Liver (tissue), 7 donors: ENCODE measurements at regions not wholly inside any gene's neighbourhood (a gene's known extent, or its start where the extent isn't known, plus 50 kb on each side); places are given as distances from the start of the nearest gene placed in this dataset.

ENCODE experiments used
- DNase-seq: peaks from one replicate; pipeline ENCODE4 v3.0.0-alpha.2; 2017; ENCODE audit warnings: low spot score
- H3K27ac ChIP-seq, 2 donors: one replicate each; pipeline ENCODE4 v1.7.0; 2013; ENCODE audit warnings: inconsistent platforms in 2 of 2, low read length in 2 of 2, control low read depth in 1 of 2, low read depth in 1 of 2, mild to moderate bottlenecking in 1 of 2
- H3K27me3 ChIP-seq, 4 donors: one replicate each; pipeline versions ENCODE4 v1.6.1 to v1.7.0; 2013; ENCODE audit warnings: low read length in 3 of 4, inconsistent platforms in 1 of 4, mild to moderate bottlenecking in 1 of 4, moderate library complexity in 1 of 4; ENCODE audit not compliant: control insufficient read depth in 4 of 4, insufficient read depth in 4 of 4
- H3K36me3 ChIP-seq, 4 donors: one replicate each; pipeline versions ENCODE4 v1.6.1 to v1.7.0; 2013; ENCODE audit warnings: low read length in 3 of 4, mild to moderate bottlenecking in 3 of 4, low read depth in 1 of 4, moderate library complexity in 1 of 4; ENCODE audit not compliant: control insufficient read depth in 4 of 4, insufficient read depth in 3 of 4
- H3K4me1 ChIP-seq, 4 donors: one replicate each; pipeline versions ENCODE4 v1.6.1 to v1.7.0; 2013; ENCODE audit warnings: low read length in 3 of 4, mild to moderate bottlenecking in 3 of 4, moderate library complexity in 1 of 4; ENCODE audit not compliant: control insufficient read depth in 4 of 4, insufficient read depth in 4 of 4
- H3K4me3 ChIP-seq, 3 donors: one replicate each; pipeline versions ENCODE4 v1.6.1 to v1.7.0; 2013; ENCODE audit warnings: low read length in 3 of 3, control low read depth in 1 of 3, low read depth in 1 of 3, mild to moderate bottlenecking in 1 of 3
- H3K9ac ChIP-seq, 2 donors: one replicate each; pipeline ENCODE4 v1.7.0; 2013; ENCODE audit warnings: low read length in 2 of 2, mild to moderate bottlenecking in 2 of 2, moderate library complexity in 2 of 2, control low read depth in 1 of 2, low read depth in 1 of 2
- H3K9me3 ChIP-seq, 4 donors: one replicate each; pipeline versions ENCODE4 v1.6.1 to v1.7.0; 2013; ENCODE audit warnings: low read length in 3 of 4; ENCODE audit not compliant: control insufficient read depth in 4 of 4
- FOXA1 ChIP-seq: IDR thresholded peaks from 2 replicates; pipeline ENCODE4 v1.6.1; 2016; ENCODE audit warnings: antibody characterized with exemption
- FOXA2 ChIP-seq: IDR thresholded peaks from 2 replicates; pipeline ENCODE4 v1.6.1; 2016; ENCODE audit warnings: antibody characterized with exemption
- GABPA ChIP-seq, 2 donors: IDR thresholded peaks in 1 of 2; conservative IDR thresholded peaks in 1 of 2; 2 replicates each; pipeline ENCODE4 v1.6.1; 2016; ENCODE audit warnings: antibody characterized with exemption in 2 of 2, mild to moderate bottlenecking in 1 of 2, moderate library complexity in 1 of 2
- HNF4A ChIP-seq, 2 donors: conservative IDR thresholded peaks; 2 replicates each; pipeline ENCODE4 v1.6.1; 2016; ENCODE audit warnings: antibody characterized with exemption in 2 of 2, mild to moderate bottlenecking in 2 of 2
- HNF4G ChIP-seq: IDR thresholded peaks from 2 replicates; pipeline ENCODE4 v1.6.1; 2016; ENCODE audit warnings: antibody characterized with exemption
- JUND ChIP-seq, 2 donors: IDR thresholded peaks; 2 replicates each; pipeline ENCODE4 v1.6.1; 2016; ENCODE audit warnings: antibody characterized with exemption in 2 of 2
- NR2F2 ChIP-seq: IDR thresholded peaks from 2 replicates; pipeline ENCODE4 v1.6.1; 2016; ENCODE audit warnings: antibody characterized with exemption
- RAD21 ChIP-seq, 2 donors: IDR thresholded peaks; 2 replicates each; pipeline ENCODE4 v1.6.1; 2016; ENCODE audit warnings: antibody characterized with exemption in 2 of 2, mild to moderate bottlenecking in 2 of 2
- RXRA ChIP-seq, 2 donors: IDR thresholded peaks; 2 replicates each; pipeline ENCODE4 v1.6.1; 2017 to 2018; ENCODE audit warnings: antibody characterized with exemption in 2 of 2, mild to moderate bottlenecking in 1 of 2
- TAF1 ChIP-seq: conservative IDR thresholded peaks from 2 replicates; pipeline ENCODE4 v1.6.1; 2016; ENCODE audit warnings: antibody characterized with exemption, mild to moderate bottlenecking
- YY1 ChIP-seq: IDR thresholded peaks from 2 replicates; pipeline ENCODE4 v1.6.1; 2016; ENCODE audit warnings: antibody characterized with exemption, mild to moderate bottlenecking
- WGBS: extraction: QIAGEN DNeasy Blood & Tissue Kit; methylation state at CpG from one replicate; pipeline ENCODE4 v1.1.7; 2013; 5-methylcytosine and 5-hydroxymethylcytosine counted together
- TF ChIP-seq, protein P1 (sequence below): IDR thresholded peaks from 2 replicates; pipeline ENCODE4 v1.6.1; 2016; ENCODE audit warnings: antibody characterized with exemption, mild to moderate bottlenecking
- TF ChIP-seq, protein P2 (sequence below): IDR thresholded peaks from 2 replicates; pipeline ENCODE4 v1.6.1; 2016; ENCODE audit warnings: antibody characterized with exemption
- donor health status: healthy.
- donor health status: healthy.
- donor health status: healthy.
- donor health status: healthy.

DNA sequence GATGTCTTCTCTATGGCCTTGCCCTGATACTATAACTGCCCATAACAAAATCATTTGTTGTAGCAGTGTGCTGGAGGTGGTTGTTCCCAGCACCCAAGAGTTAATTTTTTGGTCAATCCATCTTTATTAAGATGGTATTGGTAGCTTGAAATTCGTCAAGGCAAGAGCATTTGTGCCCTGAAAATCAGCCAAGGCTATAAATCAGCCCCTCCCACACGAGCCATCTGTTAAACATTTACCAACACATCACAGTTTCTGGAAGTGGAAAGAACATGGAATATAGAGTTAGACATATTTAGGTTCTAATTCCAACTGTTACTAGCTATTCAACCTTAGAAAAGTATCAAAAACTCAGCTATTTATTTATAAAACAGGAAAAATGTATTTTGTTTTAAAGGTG lies 888.4 kb upstream of the GJE1 start:
- 33% methylated on average over 2 of the region's 2 CpGs for WGBS
- no peak overlapping the region for H3K4me3 ChIP-seq
- no peaks in the 10 kb centered on the region for H3K36me3 ChIP-seq
- TF ChIP-seq NR2F2 = no peak
- TF ChIP-seq JUND (IDR thresholded peaks at IDR 0.05) = no peak
- no peak for TF ChIP-seq FOXA2
- TF ChIP-seq, protein P1, sequence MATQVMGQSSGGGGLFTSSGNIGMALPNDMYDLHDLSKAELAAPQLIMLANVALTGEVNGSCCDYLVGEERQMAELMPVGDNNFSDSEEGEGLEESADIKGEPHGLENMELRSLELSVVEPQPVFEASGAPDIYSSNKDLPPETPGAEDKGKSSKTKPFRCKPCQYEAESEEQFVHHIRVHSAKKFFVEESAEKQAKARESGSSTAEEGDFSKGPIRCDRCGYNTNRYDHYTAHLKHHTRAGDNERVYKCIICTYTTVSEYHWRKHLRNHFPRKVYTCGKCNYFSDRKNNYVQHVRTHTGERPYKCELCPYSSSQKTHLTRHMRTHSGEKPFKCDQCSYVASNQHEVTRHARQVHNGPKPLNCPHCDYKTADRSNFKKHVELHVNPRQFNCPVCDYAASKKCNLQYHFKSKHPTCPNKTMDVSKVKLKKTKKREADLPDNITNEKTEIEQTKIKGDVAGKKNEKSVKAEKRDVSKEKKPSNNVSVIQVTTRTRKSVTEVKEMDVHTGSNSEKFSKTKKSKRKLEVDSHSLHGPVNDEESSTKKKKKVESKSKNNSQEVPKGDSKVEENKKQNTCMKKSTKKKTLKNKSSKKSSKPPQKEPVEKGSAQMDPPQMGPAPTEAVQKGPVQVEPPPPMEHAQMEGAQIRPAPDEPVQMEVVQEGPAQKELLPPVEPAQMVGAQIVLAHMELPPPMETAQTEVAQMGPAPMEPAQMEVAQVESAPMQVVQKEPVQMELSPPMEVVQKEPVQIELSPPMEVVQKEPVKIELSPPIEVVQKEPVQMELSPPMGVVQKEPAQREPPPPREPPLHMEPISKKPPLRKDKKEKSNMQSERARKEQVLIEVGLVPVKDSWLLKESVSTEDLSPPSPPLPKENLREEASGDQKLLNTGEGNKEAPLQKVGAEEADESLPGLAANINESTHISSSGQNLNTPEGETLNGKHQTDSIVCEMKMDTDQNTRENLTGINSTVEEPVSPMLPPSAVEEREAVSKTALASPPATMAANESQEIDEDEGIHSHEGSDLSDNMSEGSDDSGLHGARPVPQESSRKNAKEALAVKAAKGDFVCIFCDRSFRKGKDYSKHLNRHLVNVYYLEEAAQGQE = no peak
- TF ChIP-seq GABPA (IDR thresholded peaks at IDR 0.05 in 1 of 2, conservative IDR thresholded peaks at IDR 0.05 in 1 of 2) = no peak
- TF ChIP-seq YY1 = no peak
- TF ChIP-seq, protein P2, sequence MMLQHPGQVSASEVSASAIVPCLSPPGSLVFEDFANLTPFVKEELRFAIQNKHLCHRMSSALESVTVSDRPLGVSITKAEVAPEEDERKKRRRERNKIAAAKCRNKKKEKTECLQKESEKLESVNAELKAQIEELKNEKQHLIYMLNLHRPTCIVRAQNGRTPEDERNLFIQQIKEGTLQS = no peak
- no peak for TF ChIP-seq HNF4G
- TF ChIP-seq TAF1 = no peak
- no peak for TF ChIP-seq HNF4A (conservative IDR thresholded peaks at IDR 0.05)
- no peak for TF ChIP-seq RXRA (IDR thresholded peaks at IDR 0.05)
- H3K27ac ChIP-seq = no peak overlapping the region
- no peak overlapping the region for H3K9ac ChIP-seq
- H3K9me3 ChIP-seq = no peaks in the 10 kb centered on the region
- DNase-seq = no peak
- no peaks in the 10 kb centered on the region for H3K27me3 ChIP-seq
- H3K4me1 ChIP-seq = no peaks in the 10 kb centered on the region

DNA sequence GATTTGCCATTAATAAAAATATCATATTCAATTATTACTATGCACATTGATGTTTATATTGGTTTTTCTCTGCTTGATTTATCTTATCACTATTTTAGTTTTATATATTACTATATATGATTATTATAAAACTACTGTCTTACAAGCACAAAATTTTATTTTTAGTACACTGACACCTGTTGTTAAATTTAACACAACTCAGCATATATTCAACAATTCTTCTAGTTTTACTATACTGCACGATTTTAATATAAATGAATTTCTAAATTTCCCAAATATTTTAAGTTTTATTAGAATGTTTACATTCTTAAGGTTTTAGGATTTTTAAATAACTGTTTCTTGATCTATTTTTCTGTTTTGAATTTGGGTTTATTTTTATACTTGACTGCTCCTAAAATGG lies 889.8 kb upstream of the GJE1 start:
- DNase-seq = no peak
- no peaks in the 10 kb centered on the region for H3K9me3 ChIP-seq

DNA sequence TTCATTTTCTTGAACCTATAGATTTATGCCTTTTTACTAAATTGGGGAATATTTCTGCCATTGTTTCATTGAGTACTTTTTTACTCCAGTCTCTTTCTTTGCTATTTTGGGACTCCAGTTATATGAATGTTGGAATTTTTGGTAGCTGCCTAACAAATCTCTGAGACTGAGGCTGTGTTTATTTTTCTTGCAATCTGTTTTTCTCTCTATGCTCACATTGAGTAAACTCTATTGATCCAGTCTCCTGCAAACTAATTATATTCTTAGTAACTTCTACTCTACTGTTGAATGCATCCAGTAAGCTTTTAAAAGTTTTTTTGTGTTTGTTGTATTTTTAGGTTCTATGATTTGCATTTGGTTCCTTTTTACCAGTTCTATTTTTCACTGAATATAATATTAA lies 903.4 kb upstream of the GJE1 start:
- H3K9ac ChIP-seq = no peak overlapping the region
- H3K27me3 ChIP-seq = no peaks in the 10 kb centered on the region
- no peak overlapping the region for H3K27ac ChIP-seq
- no peaks in the 10 kb centered on the region for H3K9me3 ChIP-seq
- DNase-seq = no peak
- H3K4me3 ChIP-seq = no peak overlapping the region
- TF ChIP-seq TAF1 = no peak
- TF ChIP-seq RAD21 (IDR thresholded peaks at IDR 0.05) = peak in 1 of 2 donors; percentile 6
- no peaks in the 10 kb centered on the region for H3K36me3 ChIP-seq
- H3K4me1 ChIP-seq = peaks cover 0 to 2% (median under 1%) of the 10 kb centered on the region in 4 donors

More for the DNA sequence above, 889.8 kb upstream of the GJE1 start:
- no peak overlapping the region for H3K4me3 ChIP-seq
- H3K36me3 ChIP-seq = no peaks in the 10 kb centered on the region
- no peak overlapping the region for H3K27ac ChIP-seq
- TF ChIP-seq YY1 (no peak), FOXA1 (no peak), GABPA (IDR thresholded peaks at IDR 0.05 in 1 of 2, conservative IDR thresholded peaks at IDR 0.05 in 1 of 2) (no peak), RAD21 (IDR thresholded peaks at IDR 0.05) (no peak)
- H3K27me3 ChIP-seq = no peaks in the 10 kb centered on the region
- no peaks in the 10 kb centered on the region for H3K4me1 ChIP-seq
- 73% methylated on average over 1 of the region's 1 CpG for WGBS
- no peak overlapping the region for H3K9ac ChIP-seq
